ENCODE measurements at regions not wholly inside any gene's neighbourhood (a gene's known extent, or its start where the extent isn't known, plus 50 kb on each side); places are given as distances from the start of the nearest gene placed in this dataset.

DNA sequence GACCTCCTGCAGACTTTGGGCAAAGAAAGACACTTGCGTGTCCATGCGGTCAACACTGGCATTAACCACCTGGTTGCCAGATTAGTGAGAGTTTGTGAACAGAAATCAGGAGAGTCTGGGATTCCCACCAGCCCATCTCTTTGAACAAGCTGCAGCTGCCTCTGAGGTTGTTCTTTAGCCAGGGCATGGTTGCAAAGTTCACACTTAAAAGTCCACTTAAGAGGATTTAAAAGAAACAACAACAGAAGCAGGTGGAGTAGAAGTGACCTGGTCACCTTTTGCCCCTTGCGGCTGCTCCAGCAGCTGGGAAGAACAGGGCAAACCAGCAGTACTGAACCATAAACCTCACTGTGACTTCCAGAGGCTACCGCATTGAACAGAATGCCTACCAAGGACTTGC is 97.3 kb downstream of the FOXB1 start:
- TF ChIP-seq, protein P1, sequence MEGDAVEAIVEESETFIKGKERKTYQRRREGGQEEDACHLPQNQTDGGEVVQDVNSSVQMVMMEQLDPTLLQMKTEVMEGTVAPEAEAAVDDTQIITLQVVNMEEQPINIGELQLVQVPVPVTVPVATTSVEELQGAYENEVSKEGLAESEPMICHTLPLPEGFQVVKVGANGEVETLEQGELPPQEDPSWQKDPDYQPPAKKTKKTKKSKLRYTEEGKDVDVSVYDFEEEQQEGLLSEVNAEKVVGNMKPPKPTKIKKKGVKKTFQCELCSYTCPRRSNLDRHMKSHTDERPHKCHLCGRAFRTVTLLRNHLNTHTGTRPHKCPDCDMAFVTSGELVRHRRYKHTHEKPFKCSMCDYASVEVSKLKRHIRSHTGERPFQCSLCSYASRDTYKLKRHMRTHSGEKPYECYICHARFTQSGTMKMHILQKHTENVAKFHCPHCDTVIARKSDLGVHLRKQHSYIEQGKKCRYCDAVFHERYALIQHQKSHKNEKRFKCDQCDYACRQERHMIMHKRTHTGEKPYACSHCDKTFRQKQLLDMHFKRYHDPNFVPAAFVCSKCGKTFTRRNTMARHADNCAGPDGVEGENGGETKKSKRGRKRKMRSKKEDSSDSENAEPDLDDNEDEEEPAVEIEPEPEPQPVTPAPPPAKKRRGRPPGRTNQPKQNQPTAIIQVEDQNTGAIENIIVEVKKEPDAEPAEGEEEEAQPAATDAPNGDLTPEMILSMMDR (conservative IDR thresholded peaks at IDR 0.05): no peak
- TF ChIP-seq ZFX (IDR thresholded peaks at IDR 0.05): no peak

All from C4-2B (cell line).